Body of pancreas (tissue), 4 donors: ENCODE measurements at regions not wholly inside any gene's neighbourhood (a gene's known extent, or its start where the extent isn't known, plus 50 kb on each side); places are given as distances from the start of the nearest gene placed in this dataset.

Experiments used
- CTCF ChIP-seq, 7 experiments: fragments of 450-650 bp in 4 of 7; fragments of 200-600 bp in 3 of 7; sonication (generic) in 3 of 7; IDR thresholded peaks; one replicate each; pipeline ENCODE4 v1.5.1; 2016 to 2019; ENCODE audit warnings: antibody characterized with exemption in 7 of 7
- POLR2A ChIP-seq, 3 donors: fragments of 450-650 bp; IDR thresholded peaks; one replicate each; pipeline ENCODE4 v1.6.1; 2016; ENCODE audit warnings: antibody characterized with exemption in 3 of 3, mild to moderate bottlenecking in 2 of 3

- TF ChIP-seq CTCF (IDR thresholded peaks at IDR 0.05) (no peak), POLR2A (IDR thresholded peaks at IDR 0.05) (no peak)
Measured at GRCh38 chr3:68288085-68288484, 633.7 kb upstream of the SUCLG2 start.
